ENCODE measurements at regions not wholly inside any gene's neighbourhood (a gene's known extent, or its start where the extent isn't known, plus 50 kb on each side); places are given as distances from the start of the nearest gene placed in this dataset.
"Not testable (repeated sequence)": the region's sequence is repeated elsewhere in the genome, so short reads cannot be mapped to it uniquely, and the experiment has no call there.

DNA sequence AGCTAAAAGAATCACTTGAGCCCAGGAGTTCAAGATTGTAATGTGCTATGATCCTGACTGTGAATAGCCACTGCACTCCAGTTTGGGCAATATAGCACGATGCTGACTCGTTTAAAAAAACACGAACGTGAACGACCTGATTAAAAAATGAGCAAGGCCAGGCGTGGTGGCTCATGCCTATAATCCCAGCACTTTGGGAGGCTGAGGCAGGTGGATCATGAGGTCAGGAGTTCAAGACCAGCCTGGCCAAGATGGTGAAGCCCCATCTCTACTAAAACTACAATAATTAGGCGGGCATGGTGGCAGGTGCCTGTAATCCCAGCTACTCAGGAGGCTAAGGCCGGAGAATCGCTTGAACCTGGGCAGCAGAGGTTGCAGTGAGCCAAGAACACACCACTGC lies 58.6 kb upstream of the NCOA3 start:
- H3K4me1 ChIP-seq (ENCODE audit: control insufficient read depth, insufficient read depth, low read length, poor library complexity, severe bottlenecking); H3K36me3 ChIP-seq (ENCODE audit: control insufficient read depth, insufficient read depth, low read length); H3K27ac ChIP-seq (ENCODE audit: low read depth, low read length, severe bottlenecking); H3K4me3 ChIP-seq (ENCODE audit: extremely low read depth, insufficient read depth, low read length, poor library complexity, severe bottlenecking); H3K9me3 ChIP-seq (ENCODE audit: control insufficient read depth, low read length): not testable (repeated sequence)
- 78 to 87% methylated on average over 8 to 9 of the region's 9 CpGs for WGBS, 2 experiments (ENCODE audit: insufficient coverage in 2 of 2)

DNA sequence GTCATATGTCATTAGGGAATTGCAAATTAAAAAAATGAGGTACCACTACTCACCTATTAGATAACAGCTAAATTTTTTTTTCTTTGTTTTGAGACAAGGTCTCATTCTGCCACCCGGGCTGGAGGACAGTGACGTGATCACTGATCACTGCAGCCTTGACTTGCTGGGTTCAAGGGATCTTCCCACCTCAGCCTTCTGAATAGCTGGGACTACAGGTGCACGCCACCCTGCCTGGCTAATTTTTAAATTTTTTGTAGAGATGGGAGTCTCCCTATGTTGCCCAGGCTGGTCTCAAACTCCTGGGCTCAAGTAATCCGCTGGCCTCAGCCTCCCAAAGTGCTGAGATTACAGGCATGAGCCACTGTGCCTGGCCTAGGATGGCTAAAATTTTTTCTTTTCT lies 57.1 kb upstream of the NCOA3 start:
- WGBS, 2 experiments (ENCODE audit: insufficient coverage in 2 of 2) = 83 to 95% methylated on average over 4 of the region's 4 CpGs

DNA sequence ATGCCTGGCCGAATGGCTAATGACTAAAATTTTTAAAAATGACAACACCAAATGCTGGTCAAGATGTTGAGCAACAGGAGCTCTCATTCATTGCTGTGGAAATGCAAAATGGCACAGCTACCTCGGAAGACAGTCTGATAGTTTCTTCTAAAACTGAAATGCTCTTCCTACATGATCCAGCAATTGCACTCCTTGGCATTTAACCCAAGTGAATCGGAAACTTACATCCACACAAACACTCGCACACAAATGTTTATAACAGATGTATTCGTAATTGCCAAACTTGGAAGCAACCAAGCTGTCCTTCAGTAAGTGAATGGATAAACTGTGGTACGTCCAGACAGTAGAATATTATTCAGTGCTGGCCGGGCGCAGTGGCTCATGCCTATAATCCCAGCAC lies 56.4 kb upstream of the NCOA3 start:
- Histone ChIP-seq H3K27ac (ENCODE audit: low read depth, low read length, severe bottlenecking) (no peak overlapping the region), H3K9me3 (ENCODE audit: control insufficient read depth, low read length) (no peaks in the 10 kb centered on the region), H3K36me3 (ENCODE audit: control insufficient read depth, insufficient read depth, low read length) (no peaks in the 10 kb centered on the region), H3K4me1 (ENCODE audit: control insufficient read depth, insufficient read depth, low read length, poor library complexity, severe bottlenecking) (no peaks in the 10 kb centered on the region), H3K4me3 (ENCODE audit: extremely low read depth, insufficient read depth, low read length, poor library complexity, severe bottlenecking) (no peak overlapping the region)
- WGBS, 2 experiments (ENCODE audit: insufficient coverage in 2 of 2) = 93 to 96% methylated on average over 4 to 5 of the region's 8 CpGs

More for the DNA sequence above, 57.1 kb upstream of the NCOA3 start:
- no peak overlapping the region for H3K4me3 ChIP-seq (ENCODE audit: extremely low read depth, insufficient read depth, low read length, poor library complexity, severe bottlenecking)
- H3K36me3 ChIP-seq (ENCODE audit: control insufficient read depth, insufficient read depth, low read length) = no peaks in the 10 kb centered on the region
- no peak overlapping the region for H3K27ac ChIP-seq (ENCODE audit: low read depth, low read length, severe bottlenecking)
- no peaks in the 10 kb centered on the region for H3K4me1 ChIP-seq (ENCODE audit: control insufficient read depth, insufficient read depth, low read length, poor library complexity, severe bottlenecking)
- H3K9me3 ChIP-seq (ENCODE audit: control insufficient read depth, low read length) = no peaks in the 10 kb centered on the region

DNA sequence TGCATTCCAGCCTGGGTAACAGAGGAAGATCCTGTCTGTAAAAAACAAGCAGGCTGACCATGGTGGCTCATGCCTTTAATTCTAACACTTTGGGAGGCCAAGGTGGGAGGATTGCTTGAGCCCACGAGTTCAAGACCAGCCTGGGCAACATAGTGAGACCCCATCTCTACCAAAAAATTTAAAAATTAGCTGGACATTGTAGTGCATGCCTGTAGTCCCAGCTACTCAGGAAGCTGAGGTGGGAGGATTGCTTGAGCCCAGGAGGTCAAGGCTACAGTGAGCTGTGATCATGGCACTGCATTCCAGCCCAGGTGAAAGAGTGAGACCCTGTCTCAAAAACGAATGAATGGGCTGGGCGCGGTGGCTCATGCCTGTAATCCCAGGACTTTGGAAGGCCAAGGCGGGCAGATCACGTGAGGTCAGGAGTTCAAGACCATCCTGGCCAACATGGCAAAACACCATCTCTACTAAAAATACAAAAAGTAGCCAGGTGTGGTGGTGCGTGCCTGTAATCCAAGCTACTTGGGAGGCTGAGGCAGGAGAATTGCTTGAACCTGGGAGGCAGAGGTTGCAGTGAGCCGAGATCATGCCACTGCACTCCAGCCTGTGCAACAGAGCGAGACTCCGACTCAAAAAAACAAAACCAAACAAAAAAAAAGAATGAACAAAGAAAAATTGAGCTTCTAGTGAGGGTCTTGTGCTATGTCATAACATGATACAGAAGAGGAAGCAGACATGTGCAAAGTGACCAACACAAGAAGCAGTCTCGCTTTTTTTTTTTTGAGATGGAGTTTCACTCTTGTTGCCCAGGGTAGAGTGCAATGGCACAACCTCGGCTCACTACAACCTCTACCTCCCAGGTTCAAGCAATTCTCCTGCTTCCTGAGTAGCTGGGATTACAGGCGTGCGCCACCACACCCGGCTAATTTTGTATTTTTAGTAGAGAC lies 54.1 kb upstream of the NCOA3 start:
- H3K9me3 ChIP-seq (ENCODE audit: control insufficient read depth, low read length); H3K4me3 ChIP-seq (ENCODE audit: extremely low read depth, insufficient read depth, low read length, poor library complexity, severe bottlenecking): not testable (repeated sequence)
- WGBS, 2 experiments (ENCODE audit: insufficient coverage in 2 of 2) = 93 to 97% methylated on average over 8 to 12 of the region's 15 CpGs

DNA sequence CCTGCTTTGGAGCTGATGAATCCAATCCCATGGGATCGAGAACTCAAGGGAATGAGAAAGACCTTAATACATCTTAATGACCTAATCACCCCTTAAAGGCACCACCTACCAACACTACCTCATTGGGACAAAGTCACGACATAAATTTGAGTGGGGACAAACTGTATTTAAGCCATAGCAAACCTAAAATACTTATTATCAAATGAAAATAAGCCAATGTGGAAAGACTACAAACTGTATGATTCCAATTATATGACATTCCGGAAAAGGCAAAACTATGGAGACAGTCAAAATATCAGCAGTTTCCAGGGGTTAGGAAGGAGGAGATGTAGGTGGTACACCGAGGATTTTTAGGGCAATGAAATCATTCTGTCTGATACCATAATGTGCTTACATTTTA lies 53.3 kb upstream of the NCOA3 start:
- H3K4me3 ChIP-seq (ENCODE audit: extremely low read depth, insufficient read depth, low read length, poor library complexity, severe bottlenecking) = no peak overlapping the region
- H3K4me1 ChIP-seq (ENCODE audit: control insufficient read depth, insufficient read depth, low read length, poor library complexity, severe bottlenecking) = peaks cover 9% of the 10 kb centered on the region
- WGBS, 2 experiments (ENCODE audit: insufficient coverage in 2 of 2) = 100% methylated on average over 1 of the region's 4 CpGs; no CpG with 5 or more reads in 1 of the 2 experiments
- no peaks in the 10 kb centered on the region for H3K36me3 ChIP-seq (ENCODE audit: control insufficient read depth, insufficient read depth, low read length)
- no peaks in the 10 kb centered on the region for H3K9me3 ChIP-seq (ENCODE audit: control insufficient read depth, low read length)
- H3K27ac ChIP-seq (ENCODE audit: low read depth, low read length, severe bottlenecking) = no peak overlapping the region

More for the DNA sequence above, 54.1 kb upstream of the NCOA3 start:
- H3K27ac ChIP-seq (ENCODE audit: low read depth, low read length, severe bottlenecking); H3K36me3 ChIP-seq (ENCODE audit: control insufficient read depth, insufficient read depth, low read length); H3K4me1 ChIP-seq (ENCODE audit: control insufficient read depth, insufficient read depth, low read length, poor library complexity, severe bottlenecking): not testable (repeated sequence)

DNA sequence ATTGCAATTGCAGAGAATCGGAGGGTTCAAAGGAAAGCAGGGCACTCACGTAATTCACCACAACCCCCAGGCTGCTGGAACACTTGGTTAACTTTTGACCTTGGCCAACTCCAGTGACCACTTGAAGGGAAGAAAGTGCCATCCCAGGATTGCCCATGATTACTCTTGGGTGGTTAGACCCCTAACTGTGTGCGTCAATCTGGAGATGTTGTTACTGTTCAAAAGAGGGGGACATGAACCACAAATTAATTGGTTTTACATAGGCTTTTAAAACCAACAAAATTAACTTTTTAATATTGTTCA lies 50.1 kb upstream of the NCOA3 start:
- WGBS, 2 experiments (ENCODE audit: insufficient coverage in 2 of 2) = 87 to 94% methylated on average over 2 of the region's 3 CpGs
- H3K36me3 ChIP-seq (ENCODE audit: control insufficient read depth, insufficient read depth, low read length) = no peaks in the 10 kb centered on the region
- H3K4me1 ChIP-seq (ENCODE audit: control insufficient read depth, insufficient read depth, low read length, poor library complexity, severe bottlenecking) = peaks cover 9% of the 10 kb centered on the region

More for the DNA sequence above, 50.1 kb upstream of the NCOA3 start:
- Histone ChIP-seq H3K27ac (ENCODE audit: low read depth, low read length, severe bottlenecking) (no peak overlapping the region), H3K9me3 (ENCODE audit: control insufficient read depth, low read length) (no peaks in the 10 kb centered on the region), H3K4me3 (ENCODE audit: extremely low read depth, insufficient read depth, low read length, poor library complexity, severe bottlenecking) (no peak overlapping the region)
